ENCODE measurements at regions not wholly inside any gene's neighbourhood (a gene's known extent, or its start where the extent isn't known, plus 50 kb on each side); places are given as distances from the start of the nearest gene placed in this dataset.

DNA sequence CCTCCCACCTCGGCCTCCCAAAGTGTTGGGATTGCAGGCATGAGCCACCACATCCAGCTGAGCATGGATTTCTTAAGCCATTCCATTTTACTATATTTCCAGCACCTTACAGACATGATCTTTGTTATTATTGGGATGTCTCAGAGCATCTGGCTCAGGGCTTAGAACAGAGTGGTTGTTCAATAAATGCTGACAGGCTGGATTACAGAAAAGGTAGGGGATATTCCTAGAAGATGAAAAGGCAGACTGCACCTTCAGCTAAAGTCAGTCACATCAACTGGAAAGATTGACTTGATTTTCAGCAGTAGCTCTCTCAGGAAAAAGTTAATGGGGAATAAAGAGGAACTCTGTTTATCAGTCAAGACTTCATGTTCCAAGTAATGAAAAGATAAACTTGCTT is 360.3 kb upstream of the ERCC4 start:
- Mint-ChIP-seq H3K4me1 (no peaks in the 10 kb centered on the region), H3K27me3 (peaks cover 11 to 30% (median 17%) of the 10 kb centered on the region in 3 donors), H3K27ac (no peak overlapping the region), H3K9me3 (peaks cover 0 to 16% (median 3%) of the 10 kb centered on the region in 7 donors), H3K36me3 (no peaks in the 10 kb centered on the region), H3K4me3 (no peak overlapping the region)
- ATAC-seq (ENCODE audit: low read depth in 2 of 2) (no peak), DNase-seq (no peak)

GRCh38 chr16:13560151-13560550 is 359.8 kb upstream of the ERCC4 start:
- Mint-ChIP-seq H3K9me3 (peaks cover 0 to 19% (median 3%) of the 10 kb centered on the region in 7 donors), H3K4me1 (no peaks in the 10 kb centered on the region), H3K36me3 (no peaks in the 10 kb centered on the region), H3K4me3 (no peak overlapping the region), H3K27me3 (peaks cover 11 to 29% (median 17%) of the 10 kb centered on the region in 3 donors), H3K27ac (no peak overlapping the region)
- no peak for DNase-seq
- no peak for ATAC-seq (ENCODE audit: low read depth in 2 of 2)

DNA sequence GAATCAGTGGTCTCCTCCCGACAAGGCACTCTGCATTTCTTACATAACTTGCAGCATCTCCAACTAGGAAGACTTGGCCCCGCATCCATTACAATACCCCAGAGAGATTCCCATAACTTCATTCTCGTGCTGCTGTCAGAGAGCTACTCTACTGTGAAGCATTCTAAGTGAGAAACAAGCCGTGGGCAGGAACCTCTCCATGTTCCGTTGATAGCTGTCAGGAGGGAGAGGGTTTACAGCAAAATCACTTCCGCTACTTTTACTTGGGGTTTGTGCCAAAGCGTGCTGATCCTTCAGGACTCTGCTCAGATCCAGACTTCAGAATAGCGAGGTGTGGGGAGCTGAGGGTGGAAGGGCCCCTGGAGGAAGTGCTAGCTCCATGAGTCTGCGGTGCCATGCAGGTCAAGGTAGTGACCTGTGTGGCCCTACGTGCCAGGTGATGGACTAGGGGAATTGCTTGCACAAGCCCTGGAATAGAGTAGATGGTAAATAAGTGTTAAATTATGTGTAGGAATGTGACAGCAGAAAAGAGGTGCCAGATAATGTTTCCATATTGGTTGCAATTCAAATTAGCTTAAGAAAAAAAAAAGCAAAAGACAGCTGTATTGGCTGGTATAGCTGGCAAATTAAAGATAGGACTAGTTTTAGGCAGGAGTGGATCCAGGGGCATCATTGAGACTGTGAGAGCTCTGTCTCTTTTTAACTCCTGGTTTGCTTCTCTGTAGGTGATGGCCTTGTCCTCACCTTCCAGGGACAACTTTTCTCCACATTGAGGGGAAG is 358.5 kb upstream of the ERCC4 start:
- ATAC-seq (ENCODE audit: low read depth in 2 of 2), result no peak
- Mint-ChIP-seq H3K4me1 (no peaks in the 10 kb centered on the region), H3K9me3 (peaks cover 0 to 19% (median 3%) of the 10 kb centered on the region in 7 donors)

DNA sequence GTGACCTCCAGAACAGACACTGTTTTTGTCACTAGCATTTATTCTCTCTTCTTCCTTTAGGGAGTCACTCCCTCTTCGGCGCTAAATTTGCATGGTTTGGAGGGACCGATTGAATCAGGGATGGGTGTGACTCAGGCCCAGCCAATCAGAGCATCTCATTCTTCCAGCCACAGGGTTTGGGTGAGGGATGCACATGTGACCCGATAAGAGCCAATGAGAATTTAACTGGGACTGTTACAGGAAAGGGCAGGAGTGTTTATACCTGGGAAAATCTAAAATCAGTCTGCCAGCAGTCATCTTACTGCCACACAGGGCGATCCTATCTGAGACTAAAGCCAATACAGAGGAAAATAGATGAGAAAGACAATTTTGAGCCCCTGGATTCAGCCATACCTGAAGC is 351.2 kb upstream of the ERCC4 start:
- H3K36me3 Mint-ChIP-seq, result no peaks in the 10 kb centered on the region
- H3K27ac Mint-ChIP-seq, result no peak overlapping the region
- H3K4me1 Mint-ChIP-seq, result no peaks in the 10 kb centered on the region
- H3K4me3 Mint-ChIP-seq, result no peak overlapping the region
- DNase-seq, result no peak
- peaks cover 0 to 9% (median 3%) of the 10 kb centered on the region in 7 donors for H3K9me3 Mint-ChIP-seq
- H3K27me3 Mint-ChIP-seq, result peaks cover 0 to 10% (median 4%) of the 10 kb centered on the region in 3 donors
- no peak for ATAC-seq (ENCODE audit: low read depth in 2 of 2)

More for the DNA sequence above, 358.5 kb upstream of the ERCC4 start:
- no peak overlapping the region for H3K27ac Mint-ChIP-seq
- no peak for DNase-seq
- H3K4me3 Mint-ChIP-seq, result no peak overlapping the region
- H3K27me3 Mint-ChIP-seq, result peaks cover 11 to 19% (median 17%) of the 10 kb centered on the region in 3 donors
- no peaks in the 10 kb centered on the region for H3K36me3 Mint-ChIP-seq

DNA sequence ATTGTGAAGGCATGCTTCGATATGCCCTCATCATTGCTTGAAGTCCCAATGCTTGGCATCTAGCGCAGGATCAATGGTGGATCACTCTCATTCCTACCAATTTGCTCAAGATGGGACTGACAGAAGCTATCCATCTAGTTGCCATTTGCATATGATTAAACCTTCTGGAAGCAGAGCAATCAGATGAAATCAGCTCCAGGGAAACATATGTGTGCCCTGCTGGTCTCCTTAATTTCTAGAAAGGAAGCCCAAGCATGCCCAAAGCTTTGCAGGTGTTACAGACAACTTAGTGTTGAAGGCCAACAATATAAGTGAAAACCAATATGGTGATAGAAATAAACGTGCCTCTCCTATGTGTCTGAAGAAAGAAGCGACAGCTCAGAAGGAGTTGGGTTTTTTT is 350.0 kb upstream of the ERCC4 start:
- no peaks in the 10 kb centered on the region for H3K4me1 Mint-ChIP-seq
- peaks cover 0 to 15% (median 4%) of the 10 kb centered on the region in 3 donors for H3K27me3 Mint-ChIP-seq
- no peak overlapping the region for H3K27ac Mint-ChIP-seq
- peaks cover 0 to 7% (median 2%) of the 10 kb centered on the region in 7 donors for H3K9me3 Mint-ChIP-seq
- peaks cover 0 to under 1% of the 10 kb centered on the region in 2 donors for H3K36me3 Mint-ChIP-seq
- no peak for ATAC-seq (ENCODE audit: low read depth in 2 of 2)
- DNase-seq, result no peak
- no peak overlapping the region for H3K4me3 Mint-ChIP-seq

- H3K4me1 Mint-ChIP-seq, result no peaks in the 10 kb centered on the region
- no peak overlapping the region for H3K27ac Mint-ChIP-seq
- peaks cover 0 to 4% of the 10 kb centered on the region in 2 donors for H3K36me3 Mint-ChIP-seq
- H3K4me3 Mint-ChIP-seq, result no peak overlapping the region
- DNase-seq (no peak), ATAC-seq (ENCODE audit: low read depth in 2 of 2) (no peak)
- peaks cover 0 to 7% (median 2%) of the 10 kb centered on the region in 7 donors for H3K9me3 Mint-ChIP-seq
- H3K27me3 Mint-ChIP-seq, result peaks cover 0 to 16% (median 4%) of the 10 kb centered on the region in 3 donors
Measured at GRCh38 chr16:13571036-13571435, 348.9 kb upstream of the ERCC4 start.

DNA sequence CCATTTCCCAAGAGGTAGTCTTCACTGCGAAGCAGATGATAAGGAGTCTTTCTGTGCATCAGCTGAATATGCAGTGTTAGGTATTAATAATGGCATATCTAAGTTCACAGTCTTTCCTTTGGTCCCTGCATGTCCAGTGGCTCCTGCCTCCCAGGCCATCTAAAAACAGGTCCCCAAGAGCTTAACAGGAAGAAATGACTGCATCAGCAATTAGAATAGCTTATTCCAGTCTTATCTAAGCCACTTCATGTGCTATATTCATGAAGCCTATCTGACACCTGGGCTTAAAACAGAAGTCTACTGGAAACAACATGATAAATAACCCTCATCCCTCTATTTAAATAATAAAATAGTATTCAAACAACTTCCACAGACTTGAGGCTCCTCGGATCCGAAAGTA is 346.1 kb upstream of the ERCC4 start:
- Mint-ChIP-seq H3K4me1 (no peaks in the 10 kb centered on the region), H3K36me3 (peaks cover 0 to 4% of the 10 kb centered on the region in 2 donors), H3K27me3 (peaks cover 0 to 16% (median 4%) of the 10 kb centered on the region in 3 donors), H3K4me3 (no peak overlapping the region), H3K9me3 (peaks cover 0 to 7% (median 3%) of the 10 kb centered on the region in 7 donors), H3K27ac (no peak overlapping the region)
- ATAC-seq (ENCODE audit: low read depth in 2 of 2), result no peak
- no peak for DNase-seq

- Mint-ChIP-seq H3K27ac (no peak overlapping the region), H3K4me1 (no peaks in the 10 kb centered on the region), H3K9me3 (peaks cover 0 to 5% (median 2%) of the 10 kb centered on the region in 7 donors), H3K36me3 (no peaks in the 10 kb centered on the region), H3K4me3 (no peak overlapping the region), H3K27me3 (peaks cover 0 to 5% (median 3%) of the 10 kb centered on the region in 3 donors)
- ATAC-seq (ENCODE audit: low read depth in 2 of 2), result no peak
- DNase-seq, result no peak
Measured at GRCh38 chr16:13586051-13586450, 333.9 kb upstream of the ERCC4 start.

DNA sequence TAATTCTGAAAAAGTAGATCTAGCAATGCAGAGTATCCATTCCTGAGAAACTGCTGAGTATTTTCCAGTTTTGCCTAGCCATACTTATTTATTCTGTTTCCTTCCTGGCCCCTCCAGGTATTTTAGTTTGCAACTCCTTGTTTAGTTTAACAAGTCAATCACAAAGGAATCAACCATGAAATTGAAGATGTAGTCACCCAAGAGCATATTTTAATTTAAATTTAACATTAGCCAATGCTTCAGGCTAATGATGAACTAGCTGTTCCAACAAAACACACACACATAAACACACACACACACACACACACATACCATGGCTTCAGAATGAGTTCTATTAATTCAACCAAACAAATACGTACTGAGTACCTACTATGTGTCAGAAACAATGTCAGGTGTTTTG is 332.8 kb upstream of the ERCC4 start:
- Mint-ChIP-seq H3K4me1 (no peaks in the 10 kb centered on the region), H3K4me3 (no peak overlapping the region), H3K9me3 (peaks cover 0 to 5% (median 2%) of the 10 kb centered on the region in 7 donors), H3K36me3 (no peaks in the 10 kb centered on the region), H3K27me3 (peaks cover 0 to 5% (median 3%) of the 10 kb centered on the region in 3 donors), H3K27ac (no peak overlapping the region)
- DNase-seq (no peak), ATAC-seq (ENCODE audit: low read depth in 2 of 2) (no peak)

DNA sequence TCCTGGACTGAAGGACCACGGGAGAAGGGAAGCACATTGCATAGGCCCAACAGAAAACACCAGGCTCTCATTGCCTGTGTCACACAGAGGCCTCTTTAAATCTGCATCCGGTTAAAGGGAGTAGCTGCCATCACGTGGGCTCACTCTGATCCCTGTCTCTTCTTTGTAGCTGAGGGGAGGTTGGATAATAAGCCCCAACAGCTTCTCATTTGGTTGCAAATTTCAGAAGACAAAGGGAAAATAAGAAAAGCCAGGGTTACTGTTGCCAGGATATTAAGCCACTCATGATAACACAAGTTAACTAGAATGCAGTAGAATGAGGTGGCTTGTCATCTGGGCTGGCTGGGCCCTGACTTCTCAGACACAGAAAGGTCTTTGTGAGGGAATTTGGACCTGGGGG is 325.1 kb upstream of the ERCC4 start:
- Mint-ChIP-seq H3K36me3 (no peaks in the 10 kb centered on the region), H3K4me1 (no peaks in the 10 kb centered on the region), H3K27me3 (no peaks in the 10 kb centered on the region), H3K27ac (no peak overlapping the region), H3K9me3 (peaks cover 0 to 17% (median 5%) of the 10 kb centered on the region in 7 donors), H3K4me3 (no peak overlapping the region)
- no peak for ATAC-seq (ENCODE audit: low read depth in 2 of 2)
- DNase-seq, result no peak

GRCh38 chr16:13606804-13607203 is 313.1 kb upstream of the ERCC4 start:
- peaks cover 0 to 5% (median 0%) of the 10 kb centered on the region in 3 donors for H3K27me3 Mint-ChIP-seq
- H3K4me3 Mint-ChIP-seq, result peak overlapping the region in 1 of 8 donors; percentile 35
- no peaks in the 10 kb centered on the region for H3K36me3 Mint-ChIP-seq
- DNase-seq, result no peak
- peaks cover 0 to 2% (median 0%) of the 10 kb centered on the region in 7 donors for H3K9me3 Mint-ChIP-seq
- H3K4me1 Mint-ChIP-seq, result no peaks in the 10 kb centered on the region
- ATAC-seq (ENCODE audit: low read depth in 2 of 2), result no peak
- H3K27ac Mint-ChIP-seq, result peak overlapping the region in 1 of 6 donors; percentile 52

DNA sequence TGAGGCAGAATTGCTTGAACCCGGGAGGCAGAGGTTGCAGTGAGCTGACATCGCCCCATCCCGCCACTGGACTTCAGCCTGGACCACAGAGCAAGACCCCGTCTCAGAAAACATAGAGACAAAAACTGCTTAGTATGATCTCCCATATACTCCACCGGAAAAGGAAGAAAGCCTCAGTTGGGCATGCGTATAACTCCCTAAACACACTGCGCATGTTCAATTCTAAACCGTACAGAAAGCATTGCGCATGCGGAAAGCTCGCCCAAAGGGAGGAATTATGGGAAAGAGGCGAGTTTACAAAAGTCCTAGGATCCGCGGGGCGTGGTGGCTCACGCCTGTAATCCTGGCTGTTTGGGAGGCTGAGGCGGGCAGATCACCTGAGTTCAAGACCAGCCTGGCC is 312.7 kb upstream of the ERCC4 start:
- Mint-ChIP-seq H3K4me3 (no peak overlapping the region), H3K9me3 (peaks cover 0 to 2% (median 0%) of the 10 kb centered on the region in 7 donors), H3K27ac (no peak overlapping the region), H3K36me3 (no peaks in the 10 kb centered on the region), H3K27me3 (peaks cover 0 to 5% (median 0%) of the 10 kb centered on the region in 3 donors), H3K4me1 (no peaks in the 10 kb centered on the region)
- no peak for ATAC-seq (ENCODE audit: low read depth in 2 of 2)
- DNase-seq, result no peak

DNA sequence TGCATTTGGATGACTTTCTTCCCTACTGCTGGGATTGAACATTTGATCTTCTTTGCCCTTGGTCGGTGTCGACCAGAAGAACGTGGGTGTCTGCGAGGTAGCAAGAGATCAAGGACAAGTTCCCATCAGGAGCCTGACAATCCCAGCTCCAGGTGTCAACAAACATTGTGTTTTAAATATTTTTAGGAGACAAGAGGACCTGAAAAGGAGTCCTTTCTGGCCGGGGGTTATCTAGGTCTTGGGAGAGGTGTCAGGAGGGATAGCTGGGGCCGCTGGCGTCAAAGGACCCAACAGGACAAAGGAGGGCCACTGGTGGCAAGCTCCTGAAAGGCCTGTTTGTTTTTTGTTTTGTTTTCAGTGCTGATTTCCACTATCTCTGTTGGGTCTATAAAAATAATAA is 308.4 kb upstream of the ERCC4 start:
- no peak for ATAC-seq (ENCODE audit: low read depth in 2 of 2)
- Mint-ChIP-seq H3K27ac (no peak overlapping the region), H3K36me3 (no peaks in the 10 kb centered on the region), H3K4me3 (no peak overlapping the region), H3K9me3 (peaks cover 2 to 17% (median 6%) of the 10 kb centered on the region in 7 donors), H3K4me1 (no peaks in the 10 kb centered on the region), H3K27me3 (peaks cover 0 to 5% (median 3%) of the 10 kb centered on the region in 3 donors)
- DNase-seq, result no peak

DNA sequence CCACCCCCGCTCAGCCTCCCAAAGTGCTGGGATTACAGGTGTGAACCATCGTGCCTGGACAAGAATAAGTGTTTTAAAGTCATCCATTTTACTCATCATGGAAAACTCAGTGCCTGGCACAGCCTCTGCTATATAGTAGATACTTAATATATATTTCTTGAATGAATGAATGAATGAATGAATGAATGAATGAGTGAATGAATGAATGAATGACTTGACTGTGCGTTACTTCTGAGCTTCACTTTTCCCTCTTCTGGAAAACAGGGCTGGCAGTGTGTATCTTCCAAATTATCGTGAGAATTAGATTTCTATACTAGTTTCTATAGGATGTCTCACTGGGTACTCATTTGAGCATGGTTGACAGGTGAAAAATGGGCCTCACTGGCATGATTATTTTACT is 307.3 kb upstream of the ERCC4 start:
- no peaks in the 10 kb centered on the region for H3K36me3 Mint-ChIP-seq
- ATAC-seq (ENCODE audit: low read depth in 2 of 2) (no peak), DNase-seq (no peak)
- H3K4me3 Mint-ChIP-seq, result no peak overlapping the region
- H3K9me3 Mint-ChIP-seq, result peaks cover 2 to 17% (median 6%) of the 10 kb centered on the region in 7 donors
- H3K27me3 Mint-ChIP-seq, result peaks cover 0 to 7% (median 5%) of the 10 kb centered on the region in 3 donors
- no peak overlapping the region for H3K27ac Mint-ChIP-seq
- no peaks in the 10 kb centered on the region for H3K4me1 Mint-ChIP-seq
